Testis (tissue), 2 donors: ENCODE measurements at regions not wholly inside any gene's neighbourhood (a gene's known extent, or its start where the extent isn't known, plus 50 kb on each side); places are given as distances from the start of the nearest gene placed in this dataset.

Experiments
- POLR2A ChIP-seq: fragments of 450-650 bp; IDR thresholded peaks from one replicate; pipeline ENCODE4 v1.6.1; 2017; ENCODE audit warnings: antibody characterized with exemption, mild to moderate bottlenecking, moderate library complexity
- TF ChIP-seq, protein P1 (sequence below), 3 experiments: fragments of 450-650 bp in 2 of 3; fragments of 200-600 bp in 1 of 3; sonication (generic) in 1 of 3; IDR thresholded peaks; one replicate each; pipeline ENCODE4 v1.5.1; 2016 to 2019; ENCODE audit warnings: antibody characterized with exemption in 3 of 3, mild to moderate bottlenecking in 2 of 3, moderate library complexity in 1 of 3

DNA sequence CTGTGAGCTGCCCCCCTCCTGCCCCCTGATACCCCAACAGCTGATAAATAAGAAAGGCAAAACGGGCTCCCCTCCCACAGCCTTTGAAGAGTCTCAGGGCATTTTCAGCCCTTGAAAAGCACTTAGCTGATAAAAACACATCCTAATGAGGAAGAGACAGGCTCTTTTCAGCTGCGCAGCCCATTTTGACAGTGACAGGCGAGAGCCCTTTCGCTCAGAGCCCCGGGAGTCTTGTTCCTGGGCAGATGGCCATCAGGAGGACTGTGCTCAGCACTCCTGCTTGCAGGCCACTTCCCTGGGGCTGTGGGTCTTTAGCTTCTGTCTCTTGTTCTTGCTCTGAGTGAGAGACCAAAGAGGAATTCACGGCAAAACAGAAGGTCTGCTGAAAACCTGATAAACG, 757.2 kb downstream of the BRD1 start:
- TF ChIP-seq, protein P1, sequence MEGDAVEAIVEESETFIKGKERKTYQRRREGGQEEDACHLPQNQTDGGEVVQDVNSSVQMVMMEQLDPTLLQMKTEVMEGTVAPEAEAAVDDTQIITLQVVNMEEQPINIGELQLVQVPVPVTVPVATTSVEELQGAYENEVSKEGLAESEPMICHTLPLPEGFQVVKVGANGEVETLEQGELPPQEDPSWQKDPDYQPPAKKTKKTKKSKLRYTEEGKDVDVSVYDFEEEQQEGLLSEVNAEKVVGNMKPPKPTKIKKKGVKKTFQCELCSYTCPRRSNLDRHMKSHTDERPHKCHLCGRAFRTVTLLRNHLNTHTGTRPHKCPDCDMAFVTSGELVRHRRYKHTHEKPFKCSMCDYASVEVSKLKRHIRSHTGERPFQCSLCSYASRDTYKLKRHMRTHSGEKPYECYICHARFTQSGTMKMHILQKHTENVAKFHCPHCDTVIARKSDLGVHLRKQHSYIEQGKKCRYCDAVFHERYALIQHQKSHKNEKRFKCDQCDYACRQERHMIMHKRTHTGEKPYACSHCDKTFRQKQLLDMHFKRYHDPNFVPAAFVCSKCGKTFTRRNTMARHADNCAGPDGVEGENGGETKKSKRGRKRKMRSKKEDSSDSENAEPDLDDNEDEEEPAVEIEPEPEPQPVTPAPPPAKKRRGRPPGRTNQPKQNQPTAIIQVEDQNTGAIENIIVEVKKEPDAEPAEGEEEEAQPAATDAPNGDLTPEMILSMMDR (IDR thresholded peaks at IDR 0.05) = no peak
- no peak for TF ChIP-seq POLR2A
